Mesodermal cell (in vitro differentiated cells): ENCODE measurements at regions not wholly inside any gene's neighbourhood (a gene's known extent, or its start where the extent isn't known, plus 50 kb on each side); places are given as distances from the start of the nearest gene placed in this dataset.

Source experiments
- H3K27ac ChIP-seq: 2 replicates; pipeline ENCODE4 v1.7.0; 2013; ENCODE audit warnings: mild to moderate bottlenecking, low read depth, low read length, moderate library complexity; ENCODE audit not compliant: severe bottlenecking
- H3K36me3 ChIP-seq: 2 replicates; pipeline ENCODE4 v1.7.1; 2013; ENCODE audit warnings: mild to moderate bottlenecking, low read length, moderate library complexity; ENCODE audit not compliant: control insufficient read depth, insufficient read depth
- H3K4me1 ChIP-seq: one replicate; pipeline ENCODE4 v1.7.1; 2013; ENCODE audit warnings: mild to moderate bottlenecking, low read length; ENCODE audit not compliant: insufficient read depth, control insufficient read depth, poor library complexity, severe bottlenecking
- H3K4me3 ChIP-seq: 2 replicates; pipeline ENCODE4 v1.7.0; 2013; ENCODE audit warnings: low read length, control low read depth, mild to moderate bottlenecking; ENCODE audit not compliant: insufficient read depth, poor library complexity, severe bottlenecking; ENCODE audit errors: extremely low read depth
- H3K9me3 ChIP-seq: 2 replicates; pipeline ENCODE4 v1.7.1; 2013; ENCODE audit warnings: mild to moderate bottlenecking, low read length, moderate library complexity; ENCODE audit not compliant: control insufficient read depth
- WGBS, 2 experiments: methylation state at CpG; one replicate each; pipeline ENCODE4 v1.1.5; 2013; ENCODE audit warnings: missing lambda C conversion rate in 2 of 2; ENCODE audit not compliant: insufficient coverage in 2 of 2; 5-methylcytosine and 5-hydroxymethylcytosine counted together

DNA sequence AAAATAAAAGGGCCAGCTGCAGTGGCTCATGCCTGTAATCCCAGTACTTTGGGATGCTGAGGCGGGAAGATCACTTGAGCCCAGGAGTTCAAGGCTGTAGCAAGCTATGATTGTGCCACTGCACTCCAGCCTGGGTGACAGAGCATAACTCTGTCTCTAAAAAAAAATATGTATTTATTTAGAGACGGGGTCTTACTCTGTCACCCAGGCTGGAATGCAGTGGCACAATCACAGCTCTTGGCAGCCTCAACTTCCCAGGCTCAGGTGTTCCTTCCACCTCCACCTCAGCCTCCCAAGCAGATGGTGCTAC, 179.3 kb upstream of the ATF7IP start:
- H3K27ac ChIP-seq = no peak overlapping the region
- WGBS, 2 experiments = 33 to 43% methylated on average over 1 of the region's 2 CpGs
- no peaks in the 10 kb centered on the region for H3K4me1 ChIP-seq
- no peak overlapping the region for H3K4me3 ChIP-seq
- H3K36me3 ChIP-seq = no peaks in the 10 kb centered on the region
- no peaks in the 10 kb centered on the region for H3K9me3 ChIP-seq

DNA sequence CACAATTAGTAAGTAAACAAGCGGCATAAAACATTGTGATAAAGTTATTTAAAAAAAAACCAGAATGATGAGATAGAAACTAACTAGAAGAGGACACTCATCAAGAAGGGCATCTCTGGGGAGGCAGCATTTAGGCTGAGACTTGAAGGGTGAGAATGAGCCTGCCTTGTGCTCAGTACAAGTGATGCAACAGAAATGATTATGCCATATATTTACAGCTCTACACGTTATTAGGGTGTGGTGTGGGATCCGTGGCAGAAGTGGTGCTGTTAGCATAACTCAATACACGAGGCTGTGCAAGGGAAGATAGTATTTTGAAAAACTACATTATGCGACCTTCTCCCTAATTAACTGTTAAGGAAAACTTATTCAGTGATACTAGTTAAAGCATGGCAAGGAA, 178.5 kb upstream of the ATF7IP start:
- Histone ChIP-seq H3K36me3 (no peaks in the 10 kb centered on the region), H3K9me3 (no peaks in the 10 kb centered on the region), H3K4me3 (no peak overlapping the region), H3K4me1 (no peaks in the 10 kb centered on the region), H3K27ac (no peak overlapping the region)
- WGBS, 2 experiments = 80 to 100% methylated on average over 1 to 2 of the region's 5 CpGs

GRCh38 chr12:14187966-14188365, 177.5 kb upstream of the ATF7IP start:
- H3K36me3 ChIP-seq = no peaks in the 10 kb centered on the region
- H3K4me1 ChIP-seq = no peaks in the 10 kb centered on the region
- WGBS, 2 experiments = 92 to 93% methylated on average over 3 to 7 of the region's 9 CpGs
- H3K4me3 ChIP-seq = no peak overlapping the region
- no peaks in the 10 kb centered on the region for H3K9me3 ChIP-seq
- H3K27ac ChIP-seq = no peak overlapping the region

DNA sequence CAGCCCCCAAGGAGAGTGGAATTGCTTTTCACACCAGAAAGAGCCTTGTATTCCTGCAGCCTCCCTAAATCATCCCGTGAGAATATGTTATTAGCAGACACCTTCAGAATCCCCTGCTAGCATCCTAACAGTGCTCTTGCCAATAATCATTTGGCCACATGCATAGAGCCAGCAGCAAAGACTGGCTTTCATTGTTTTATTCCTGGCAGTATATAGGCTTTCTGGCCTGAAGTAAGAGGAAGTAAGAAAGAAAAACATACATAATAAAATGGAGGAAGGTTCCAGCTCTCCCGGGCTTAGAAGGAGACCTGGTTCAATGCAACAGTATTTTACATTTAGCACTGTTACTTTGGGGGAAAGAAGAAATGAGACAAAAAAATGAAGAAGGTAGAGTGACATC, 176.7 kb upstream of the ATF7IP start:
- Histone ChIP-seq H3K36me3 (no peaks in the 10 kb centered on the region), H3K4me1 (no peaks in the 10 kb centered on the region), H3K9me3 (no peaks in the 10 kb centered on the region), H3K27ac (no peak overlapping the region), H3K4me3 (no peak overlapping the region)
- WGBS, 2 experiments = 0% methylated on average over 1 of the region's 2 CpGs; no CpG with 5 or more reads in 1 of the 2 experiments

- no peaks in the 10 kb centered on the region for H3K4me1 ChIP-seq
- no peaks in the 10 kb centered on the region for H3K9me3 ChIP-seq
- WGBS, 2 experiments = no CpG with 5 or more reads among the region's 1 CpG
- no peak overlapping the region for H3K27ac ChIP-seq
- H3K4me3 ChIP-seq = no peak overlapping the region
- H3K36me3 ChIP-seq = no peaks in the 10 kb centered on the region
Measured at GRCh38 chr12:14190694-14191093, 174.8 kb upstream of the ATF7IP start.

DNA sequence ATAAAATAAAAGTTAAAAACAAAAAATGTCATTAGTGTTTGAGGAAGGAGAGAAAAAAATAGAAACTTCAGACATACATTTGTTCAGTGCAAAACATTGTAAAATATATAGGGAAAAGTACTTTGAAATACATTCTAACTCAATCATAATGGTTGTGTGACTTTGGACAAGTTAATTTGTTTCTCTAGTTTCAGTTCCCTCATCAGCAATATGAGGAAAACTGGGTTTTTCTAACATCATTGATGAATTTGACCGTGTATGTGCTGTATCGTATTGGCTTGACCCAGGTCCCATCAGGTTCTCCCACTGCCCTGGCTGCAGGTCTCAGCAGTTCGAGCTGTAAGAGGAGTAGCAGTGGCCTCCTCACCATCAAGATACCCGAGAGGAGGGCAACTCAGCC, 173.9 kb upstream of the ATF7IP start:
- no peaks in the 10 kb centered on the region for H3K4me1 ChIP-seq
- no peaks in the 10 kb centered on the region for H3K9me3 ChIP-seq
- no peak overlapping the region for H3K27ac ChIP-seq
- H3K4me3 ChIP-seq = no peak overlapping the region
- WGBS, 2 experiments = 100% methylated on average over 2 of the region's 4 CpGs
- no peaks in the 10 kb centered on the region for H3K36me3 ChIP-seq

DNA sequence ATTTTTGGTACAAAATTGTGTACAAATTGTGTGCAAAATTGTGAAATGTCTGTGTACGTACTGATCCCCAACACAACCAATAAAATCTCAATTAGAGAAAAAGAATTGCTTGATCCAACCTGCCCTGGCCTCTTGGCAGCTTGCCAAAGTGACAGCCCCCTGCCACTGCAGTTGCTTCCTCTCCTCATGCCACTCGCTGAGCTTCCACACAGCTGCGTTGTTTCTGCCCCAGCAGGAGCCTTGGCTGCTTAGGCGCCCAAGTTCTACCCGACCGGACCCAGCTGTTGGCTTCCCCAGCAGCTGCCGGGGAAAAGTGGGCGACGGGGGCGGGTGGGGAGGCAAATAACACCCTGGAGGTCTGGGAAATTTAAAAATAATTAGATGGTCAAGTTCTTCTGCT, 171.8 kb upstream of the ATF7IP start:
- Histone ChIP-seq H3K4me1 (no peaks in the 10 kb centered on the region), H3K4me3 (no peak overlapping the region), H3K9me3 (no peaks in the 10 kb centered on the region), H3K27ac (no peak overlapping the region), H3K36me3 (no peaks in the 10 kb centered on the region)
- WGBS, 2 experiments = 43 to 51% methylated on average over 3 to 4 of the region's 10 CpGs

- Histone ChIP-seq H3K4me1 (no peaks in the 10 kb centered on the region), H3K27ac (no peak overlapping the region), H3K4me3 (no peak overlapping the region), H3K9me3 (no peaks in the 10 kb centered on the region), H3K36me3 (no peaks in the 10 kb centered on the region)
- 87 to 89% methylated on average over 11 of the region's 11 CpGs for WGBS, 2 experiments
Measured at GRCh38 chr12:14194572-14194971, 170.9 kb upstream of the ATF7IP start.

DNA sequence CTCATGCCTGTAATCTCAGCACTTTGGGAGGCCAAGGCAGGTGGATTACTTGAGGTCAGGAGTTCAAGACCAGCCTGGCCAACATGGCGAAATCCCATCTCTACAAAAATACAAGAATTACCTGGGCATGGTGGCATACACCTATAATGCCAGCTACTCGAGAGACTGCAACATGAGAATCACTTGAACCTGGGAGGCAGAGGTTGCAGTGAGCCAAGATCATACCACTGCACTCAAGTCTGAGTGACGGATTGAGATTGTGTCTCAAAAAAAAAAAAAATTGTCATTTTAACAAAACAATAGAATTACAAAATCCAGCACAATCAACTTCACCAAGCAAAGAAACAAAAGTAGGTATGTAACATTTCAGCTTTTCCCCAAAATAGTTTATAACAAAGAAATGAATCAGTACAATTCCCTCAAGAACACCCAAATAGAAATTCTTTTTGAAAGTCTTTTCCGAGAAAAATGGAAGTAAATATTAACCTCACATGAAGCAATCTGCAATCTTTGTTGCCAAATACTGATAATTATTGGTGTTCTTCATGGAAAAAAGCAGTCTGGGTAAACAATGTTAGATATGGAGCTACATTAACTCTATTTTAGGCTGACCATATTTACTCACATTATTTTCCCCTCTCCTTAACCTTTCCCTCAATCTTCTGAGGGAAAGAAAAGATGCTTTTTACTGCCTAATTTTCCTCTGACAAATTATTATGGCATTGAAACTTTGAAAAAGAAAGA, 165.9 kb upstream of the ATF7IP start:
- no peaks in the 10 kb centered on the region for H3K4me1 ChIP-seq
- H3K9me3 ChIP-seq = no peaks in the 10 kb centered on the region
- H3K27ac ChIP-seq = no peak overlapping the region
- 100% methylated on average over 1 of the region's 4 CpGs; no CpG with 5 or more reads in 1 of the 2 experiments for WGBS, 2 experiments
- H3K36me3 ChIP-seq = no peaks in the 10 kb centered on the region
- no peak overlapping the region for H3K4me3 ChIP-seq

GRCh38 chr12:14200598-14200997, 164.9 kb upstream of the ATF7IP start:
- no peaks in the 10 kb centered on the region for H3K9me3 ChIP-seq
- H3K36me3 ChIP-seq = no peaks in the 10 kb centered on the region
- H3K4me1 ChIP-seq = no peaks in the 10 kb centered on the region
- WGBS, 2 experiments = no CpG with 5 or more reads among the region's 2 CpGs
- no peak overlapping the region for H3K27ac ChIP-seq
- no peak overlapping the region for H3K4me3 ChIP-seq

DNA sequence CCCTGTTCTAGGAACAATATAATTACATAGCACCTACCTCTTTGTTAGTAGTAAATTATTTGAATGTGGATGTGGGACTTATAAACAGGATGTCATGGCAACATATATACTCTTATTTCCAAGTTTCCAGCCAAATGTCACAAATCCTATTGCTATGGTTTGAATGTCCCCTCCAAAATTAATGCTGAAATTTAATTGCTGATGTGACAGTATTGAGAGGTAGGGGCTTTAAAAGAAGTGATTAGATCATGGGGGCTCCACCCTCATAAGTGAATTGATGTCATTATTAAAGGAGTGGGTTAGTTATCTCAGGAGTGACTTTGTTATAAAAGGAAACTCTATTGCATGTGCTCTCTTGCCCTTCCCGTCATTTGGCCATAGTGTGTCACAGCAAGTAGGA, 164.2 kb upstream of the ATF7IP start:
- Histone ChIP-seq H3K9me3 (no peaks in the 10 kb centered on the region), H3K4me3 (no peak overlapping the region), H3K27ac (no peak overlapping the region), H3K4me1 (no peaks in the 10 kb centered on the region), H3K36me3 (no peaks in the 10 kb centered on the region)
- WGBS, 2 experiments = 88% methylated on average over 1 of the region's 1 CpG; no CpG with 5 or more reads in 1 of the 2 experiments
